ENCODE measurements at regions not wholly inside any gene's neighbourhood (a gene's known extent, or its start where the extent isn't known, plus 50 kb on each side); places are given as distances from the start of the nearest gene placed in this dataset.

DNA sequence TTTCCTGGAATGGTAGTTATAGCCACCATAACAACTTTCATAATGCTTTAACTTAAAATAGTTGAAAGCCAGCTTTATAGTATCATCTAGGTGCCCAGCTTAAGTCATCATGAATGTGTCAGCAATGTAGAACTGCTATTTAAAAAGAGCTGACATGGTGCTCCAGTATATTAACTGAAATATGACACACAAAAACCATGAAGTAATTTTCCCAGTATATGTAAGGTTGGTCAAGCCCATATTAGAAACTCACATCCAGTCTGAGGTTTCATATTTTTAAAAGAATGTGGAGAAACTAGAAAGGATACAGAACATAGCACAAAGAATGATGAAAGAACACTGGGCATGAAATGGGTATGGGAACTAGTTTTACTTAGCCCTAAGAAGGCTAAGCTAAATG is 121.3 kb upstream of the KRAS start:
- no peaks in the 10 kb centered on the region for H3K27me3 ChIP-seq (replicated peaks; ENCODE audit: insufficient read depth)
- no peaks in the 10 kb centered on the region for H3K4me1 ChIP-seq (ENCODE audit: control insufficient read depth in 1 of 2, low read depth in 2 of 2)
- H3K27ac ChIP-seq: no peak overlapping the region
- no peaks in the 10 kb centered on the region for H3K9me3 ChIP-seq
- TF ChIP-seq, protein P1, sequence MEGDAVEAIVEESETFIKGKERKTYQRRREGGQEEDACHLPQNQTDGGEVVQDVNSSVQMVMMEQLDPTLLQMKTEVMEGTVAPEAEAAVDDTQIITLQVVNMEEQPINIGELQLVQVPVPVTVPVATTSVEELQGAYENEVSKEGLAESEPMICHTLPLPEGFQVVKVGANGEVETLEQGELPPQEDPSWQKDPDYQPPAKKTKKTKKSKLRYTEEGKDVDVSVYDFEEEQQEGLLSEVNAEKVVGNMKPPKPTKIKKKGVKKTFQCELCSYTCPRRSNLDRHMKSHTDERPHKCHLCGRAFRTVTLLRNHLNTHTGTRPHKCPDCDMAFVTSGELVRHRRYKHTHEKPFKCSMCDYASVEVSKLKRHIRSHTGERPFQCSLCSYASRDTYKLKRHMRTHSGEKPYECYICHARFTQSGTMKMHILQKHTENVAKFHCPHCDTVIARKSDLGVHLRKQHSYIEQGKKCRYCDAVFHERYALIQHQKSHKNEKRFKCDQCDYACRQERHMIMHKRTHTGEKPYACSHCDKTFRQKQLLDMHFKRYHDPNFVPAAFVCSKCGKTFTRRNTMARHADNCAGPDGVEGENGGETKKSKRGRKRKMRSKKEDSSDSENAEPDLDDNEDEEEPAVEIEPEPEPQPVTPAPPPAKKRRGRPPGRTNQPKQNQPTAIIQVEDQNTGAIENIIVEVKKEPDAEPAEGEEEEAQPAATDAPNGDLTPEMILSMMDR (IDR thresholded peaks at IDR 0.05): no peak
- H3K36me3 ChIP-seq: no peaks in the 10 kb centered on the region
- no peak for DNase-seq (ENCODE audit: low spot score)
- no peak for ATAC-seq (ENCODE audit: insufficient number of reproducible peaks, low FRiP score, low read depth)
- no peak overlapping the region for H3K4me3 ChIP-seq

DNA sequence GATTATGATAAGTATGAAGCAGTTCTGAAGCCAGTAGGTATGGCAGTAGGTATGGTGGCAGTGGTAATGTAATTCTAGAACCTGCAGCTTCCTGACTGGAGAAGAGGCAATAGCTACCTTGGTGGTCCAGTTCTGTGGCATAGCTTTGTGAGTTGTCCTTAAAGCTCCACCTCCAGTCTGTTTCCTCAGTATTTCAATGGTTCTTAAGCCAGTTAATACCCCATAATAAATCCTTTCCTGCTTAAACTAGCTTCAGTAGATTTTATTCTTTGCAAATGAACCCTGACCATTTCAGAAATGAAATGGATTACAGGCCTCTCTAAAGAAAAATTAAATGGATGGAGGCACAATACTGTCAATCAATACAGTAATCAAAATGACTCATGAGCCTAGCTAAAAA is 117.8 kb upstream of the KRAS start:
- H3K27ac ChIP-seq: no peak overlapping the region
- H3K9me3 ChIP-seq: no peaks in the 10 kb centered on the region
- H3K27me3 ChIP-seq (replicated peaks; ENCODE audit: insufficient read depth): no peaks in the 10 kb centered on the region
- TF ChIP-seq, protein P1 (IDR thresholded peaks at IDR 0.05): no peak
- no peak overlapping the region for H3K4me3 ChIP-seq
- DNase-seq (ENCODE audit: low spot score): no peak
- no peaks in the 10 kb centered on the region for H3K36me3 ChIP-seq
- H3K4me1 ChIP-seq (ENCODE audit: control insufficient read depth in 1 of 2, low read depth in 2 of 2): no peaks in the 10 kb centered on the region
- no peak for ATAC-seq (ENCODE audit: insufficient number of reproducible peaks, low FRiP score, low read depth)

DNA sequence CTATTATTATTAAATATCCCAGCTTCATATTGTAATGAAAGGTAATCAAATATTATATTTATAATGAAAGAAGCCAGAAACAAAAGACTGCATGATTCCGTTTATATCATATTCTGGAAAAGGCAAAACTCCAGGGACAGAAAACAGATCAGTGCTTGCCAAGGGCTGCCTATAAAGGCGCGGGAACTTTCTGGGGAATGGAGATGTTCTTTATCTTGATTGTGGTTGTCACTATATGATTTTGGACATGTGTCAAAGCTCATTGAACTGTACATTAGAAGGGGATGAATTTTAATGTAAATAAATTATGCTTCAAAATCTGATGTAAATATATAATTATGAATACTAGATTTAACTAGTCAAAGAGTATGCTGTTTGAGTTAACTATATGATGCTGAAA is 115.4 kb upstream of the KRAS start:
- Histone ChIP-seq H3K27me3 (replicated peaks; ENCODE audit: insufficient read depth) (no peaks in the 10 kb centered on the region), H3K27ac (no peak overlapping the region), H3K4me1 (ENCODE audit: control insufficient read depth in 1 of 2, low read depth in 2 of 2) (no peaks in the 10 kb centered on the region), H3K4me3 (no peak overlapping the region), H3K36me3 (no peaks in the 10 kb centered on the region), H3K9me3 (no peaks in the 10 kb centered on the region)
- DNase-seq (ENCODE audit: low spot score): no peak
- TF ChIP-seq, protein P1 (IDR thresholded peaks at IDR 0.05): no peak
- no peak for ATAC-seq (ENCODE audit: insufficient number of reproducible peaks, low FRiP score, low read depth)

DNA sequence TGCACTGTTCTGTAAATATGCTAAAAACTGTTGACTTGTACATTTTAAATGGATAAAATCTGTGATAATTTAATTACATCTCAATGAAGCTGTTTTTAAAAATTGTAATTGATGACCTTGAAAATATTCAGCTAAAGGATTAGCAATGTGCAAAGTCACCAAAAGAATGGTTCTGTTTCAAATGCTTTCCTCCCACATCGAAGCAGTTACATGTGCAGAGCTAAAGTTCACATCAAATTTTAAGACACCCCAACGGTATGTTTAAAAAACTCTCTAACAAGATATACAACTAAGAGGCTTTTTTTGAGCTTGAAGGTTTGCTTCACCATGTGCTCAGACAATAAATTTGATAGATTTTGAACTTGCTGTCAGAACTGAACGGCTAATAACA is 114.6 kb upstream of the KRAS start:
- Histone ChIP-seq H3K9me3 (no peaks in the 10 kb centered on the region), H3K27ac (no peak overlapping the region), H3K36me3 (no peaks in the 10 kb centered on the region), H3K27me3 (replicated peaks; ENCODE audit: insufficient read depth) (no peaks in the 10 kb centered on the region), H3K4me3 (no peak overlapping the region), H3K4me1 (ENCODE audit: control insufficient read depth in 1 of 2, low read depth in 2 of 2) (no peaks in the 10 kb centered on the region)
- DNase-seq (ENCODE audit: low spot score) (no peak), ATAC-seq (ENCODE audit: insufficient number of reproducible peaks, low FRiP score, low read depth) (no peak)
- TF ChIP-seq, protein P1 (IDR thresholded peaks at IDR 0.05): no peak

DNA sequence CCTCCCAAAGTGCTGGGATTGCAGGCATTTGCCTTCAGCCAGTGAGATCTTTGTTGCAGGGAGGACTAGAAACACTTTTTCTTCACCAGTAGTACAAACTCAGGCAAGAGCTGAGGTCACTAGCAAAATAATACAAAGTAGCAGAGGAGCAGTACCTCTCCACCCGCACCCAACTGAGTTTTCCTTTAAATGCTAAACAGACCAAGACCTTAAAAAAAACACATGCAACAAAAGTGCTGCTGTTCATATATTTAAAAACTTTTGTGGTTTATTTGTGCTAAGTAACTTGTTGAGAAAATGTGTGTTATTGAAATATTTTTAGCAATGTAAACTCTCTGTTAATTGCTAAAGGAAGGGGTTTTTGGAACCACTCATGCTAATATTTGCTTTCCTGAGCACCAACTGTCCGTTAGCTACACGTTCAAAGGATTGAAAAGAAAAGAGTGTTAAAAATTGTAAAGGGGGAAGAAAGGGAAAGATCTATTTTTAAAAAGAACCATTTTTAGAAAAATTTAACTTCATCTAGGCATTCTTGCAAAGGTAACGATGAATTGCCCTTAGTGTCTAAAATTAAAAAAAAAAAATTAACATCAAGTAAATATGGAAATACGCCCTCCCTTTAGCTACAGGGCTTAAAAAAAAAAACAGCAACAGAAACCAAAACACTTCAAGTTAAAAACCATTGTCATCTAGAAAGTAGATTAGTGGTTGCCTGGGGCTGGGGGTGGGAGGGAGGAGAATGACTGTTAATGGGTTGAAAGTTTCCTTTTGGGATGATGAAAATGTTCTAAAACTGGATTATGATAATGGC is 114.0 kb upstream of the KRAS start:
- no peak for DNase-seq (ENCODE audit: low spot score)
- H3K27ac ChIP-seq: no peak overlapping the region
- TF ChIP-seq, protein P1 (IDR thresholded peaks at IDR 0.05): no peak
- H3K9me3 ChIP-seq: no peaks in the 10 kb centered on the region
- no peaks in the 10 kb centered on the region for H3K36me3 ChIP-seq
- no peaks in the 10 kb centered on the region for H3K4me1 ChIP-seq (ENCODE audit: control insufficient read depth in 1 of 2, low read depth in 2 of 2)
- H3K27me3 ChIP-seq (replicated peaks; ENCODE audit: insufficient read depth): no peaks in the 10 kb centered on the region
- no peak overlapping the region for H3K4me3 ChIP-seq
- no peak for ATAC-seq (ENCODE audit: insufficient number of reproducible peaks, low FRiP score, low read depth)
